ENCODE measurements at regions not wholly inside any gene's neighbourhood (a gene's known extent, or its start where the extent isn't known, plus 50 kb on each side); places are given as distances from the start of the nearest gene placed in this dataset.

DNA sequence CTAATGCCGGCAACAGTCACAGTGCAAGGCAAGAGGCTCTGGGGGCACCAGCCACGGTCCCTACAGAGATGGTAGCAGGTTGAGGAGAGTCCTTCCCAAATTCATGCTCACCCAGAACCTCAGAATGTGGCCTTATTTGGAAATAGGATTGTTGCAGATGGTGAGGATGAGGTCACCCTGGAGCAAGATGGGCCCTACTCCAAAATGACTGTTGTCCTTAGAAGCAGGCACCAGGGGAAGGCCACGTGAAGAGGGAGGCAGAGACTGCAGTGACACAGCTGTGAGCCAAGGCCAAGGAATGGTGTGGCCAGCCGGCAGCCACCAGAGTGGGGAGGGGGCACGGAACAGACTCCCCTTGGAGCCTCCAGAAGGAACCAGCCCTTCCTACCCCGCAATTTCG lies 70.8 kb upstream of the CLDN14 start:
- H3K36me3 ChIP-seq: no peaks in the 10 kb centered on the region
- DNase-seq (ENCODE audit: low spot score) (no peak), ATAC-seq (ENCODE audit: insufficient number of reproducible peaks, low FRiP score, low read depth) (peak; percentile 53)
- no peaks in the 10 kb centered on the region for H3K27me3 ChIP-seq (replicated peaks; ENCODE audit: insufficient read depth)
- no peaks in the 10 kb centered on the region for H3K9me3 ChIP-seq
- H3K4me1 ChIP-seq (ENCODE audit: control insufficient read depth in 1 of 2, low read depth in 2 of 2): peaks cover 0 to 6% of the 10 kb centered on the region in 2 donors
- TF ChIP-seq, protein P1, sequence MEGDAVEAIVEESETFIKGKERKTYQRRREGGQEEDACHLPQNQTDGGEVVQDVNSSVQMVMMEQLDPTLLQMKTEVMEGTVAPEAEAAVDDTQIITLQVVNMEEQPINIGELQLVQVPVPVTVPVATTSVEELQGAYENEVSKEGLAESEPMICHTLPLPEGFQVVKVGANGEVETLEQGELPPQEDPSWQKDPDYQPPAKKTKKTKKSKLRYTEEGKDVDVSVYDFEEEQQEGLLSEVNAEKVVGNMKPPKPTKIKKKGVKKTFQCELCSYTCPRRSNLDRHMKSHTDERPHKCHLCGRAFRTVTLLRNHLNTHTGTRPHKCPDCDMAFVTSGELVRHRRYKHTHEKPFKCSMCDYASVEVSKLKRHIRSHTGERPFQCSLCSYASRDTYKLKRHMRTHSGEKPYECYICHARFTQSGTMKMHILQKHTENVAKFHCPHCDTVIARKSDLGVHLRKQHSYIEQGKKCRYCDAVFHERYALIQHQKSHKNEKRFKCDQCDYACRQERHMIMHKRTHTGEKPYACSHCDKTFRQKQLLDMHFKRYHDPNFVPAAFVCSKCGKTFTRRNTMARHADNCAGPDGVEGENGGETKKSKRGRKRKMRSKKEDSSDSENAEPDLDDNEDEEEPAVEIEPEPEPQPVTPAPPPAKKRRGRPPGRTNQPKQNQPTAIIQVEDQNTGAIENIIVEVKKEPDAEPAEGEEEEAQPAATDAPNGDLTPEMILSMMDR (IDR thresholded peaks at IDR 0.05): no peak
- no peak overlapping the region for H3K4me3 ChIP-seq
- H3K27ac ChIP-seq: peak overlapping the region in 1 of 2 donors; percentile 71

DNA sequence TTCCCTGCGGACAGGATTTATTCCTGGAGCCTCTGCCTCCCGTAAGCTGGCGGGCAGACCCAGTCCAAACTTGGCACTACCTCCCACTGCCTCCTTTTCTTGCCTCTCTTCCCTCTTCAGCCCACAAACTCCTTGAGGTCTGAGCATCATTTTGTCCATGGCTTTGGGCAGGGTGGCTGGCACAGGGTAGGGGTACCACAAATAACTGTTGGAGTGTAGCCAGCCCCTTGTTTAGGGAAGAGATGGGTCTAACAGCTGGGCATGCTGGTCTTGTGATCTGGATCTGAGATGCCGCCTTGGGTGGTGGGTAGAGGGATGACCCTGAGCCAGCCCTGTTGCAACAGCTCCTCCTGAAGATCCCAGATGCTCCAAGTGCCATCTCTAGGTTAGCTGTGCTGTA lies 71.4 kb upstream of the CLDN14 start:
- Histone ChIP-seq H3K27me3 (replicated peaks; ENCODE audit: insufficient read depth) (no peaks in the 10 kb centered on the region), H3K9me3 (no peaks in the 10 kb centered on the region), H3K36me3 (no peaks in the 10 kb centered on the region), H3K4me1 (ENCODE audit: control insufficient read depth in 1 of 2, low read depth in 2 of 2) (peaks cover 0 to 6% of the 10 kb centered on the region in 2 donors), H3K27ac (peak overlapping the region in 1 of 2 donors; percentile 71), H3K4me3 (no peak overlapping the region)
- DNase-seq (ENCODE audit: low spot score) (no peak), ATAC-seq (ENCODE audit: insufficient number of reproducible peaks, low FRiP score, low read depth) (peak; percentile 23)
- TF ChIP-seq, protein P1 (IDR thresholded peaks at IDR 0.05): no peak

DNA sequence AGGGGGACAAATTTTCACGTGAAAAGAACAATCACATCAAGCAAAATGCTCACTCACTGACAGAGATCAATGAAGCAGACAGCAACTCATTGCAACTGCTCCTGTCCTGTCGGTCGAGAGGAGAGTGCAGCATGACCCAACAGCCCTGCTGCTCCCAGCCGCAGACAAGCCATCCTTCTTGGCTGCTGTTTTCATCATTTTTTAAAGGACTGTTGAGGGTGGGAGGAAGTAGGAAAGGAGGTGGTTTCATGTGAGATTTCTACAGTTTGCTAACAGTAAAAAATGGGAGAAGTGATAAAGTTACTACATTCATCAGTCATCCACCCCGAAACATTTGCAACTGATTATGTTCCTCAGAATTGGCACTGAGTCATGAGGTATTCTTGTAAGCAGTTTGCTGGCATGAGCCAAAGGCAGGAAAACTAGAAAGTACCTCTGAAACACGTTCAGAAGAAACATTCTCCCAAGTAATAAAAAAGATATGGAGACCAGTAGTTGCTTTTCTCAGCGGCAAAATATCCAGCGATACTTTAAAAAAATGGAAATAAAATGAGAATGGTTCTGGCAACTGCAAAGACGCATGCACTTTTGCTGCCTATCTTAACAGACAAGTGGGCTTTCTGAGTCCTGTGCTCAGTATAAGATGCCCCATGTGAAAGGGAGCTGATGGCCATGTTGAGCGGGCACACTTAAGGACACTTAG lies 72.0 kb upstream of the CLDN14 start:
- TF ChIP-seq, protein P1 (IDR thresholded peaks at IDR 0.05): no peak
- H3K27me3 ChIP-seq (replicated peaks; ENCODE audit: insufficient read depth): no peaks in the 10 kb centered on the region
- H3K36me3 ChIP-seq: no peaks in the 10 kb centered on the region
- H3K4me1 ChIP-seq (ENCODE audit: control insufficient read depth in 1 of 2, low read depth in 2 of 2): peaks cover 0 to 6% of the 10 kb centered on the region in 2 donors
- no peak for DNase-seq (ENCODE audit: low spot score)
- no peaks in the 10 kb centered on the region for H3K9me3 ChIP-seq
- no peak overlapping the region for H3K4me3 ChIP-seq
- peak overlapping the region in 1 of 2 donors; percentile 71 for H3K27ac ChIP-seq
- no peak for ATAC-seq (ENCODE audit: insufficient number of reproducible peaks, low FRiP score, low read depth)

DNA sequence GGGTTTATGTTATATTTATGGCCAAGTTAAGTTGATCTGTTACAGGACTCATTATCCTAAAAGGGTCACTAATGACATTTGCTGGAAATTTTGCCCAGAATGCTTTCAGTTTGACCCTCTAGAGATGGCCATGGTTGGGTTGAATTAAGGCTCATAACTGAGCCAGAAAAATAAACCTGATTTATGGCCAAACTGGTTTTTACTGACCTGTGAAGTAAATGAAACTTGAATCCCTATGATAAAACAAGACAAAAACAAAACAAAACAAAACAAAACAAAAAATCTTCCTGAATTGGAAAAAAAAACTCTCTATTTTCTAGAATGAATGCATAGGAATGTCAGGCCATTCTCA lies 72.5 kb upstream of the CLDN14 start:
- Histone ChIP-seq H3K4me3 (no peak overlapping the region), H3K27ac (peak overlapping the region in 1 of 2 donors; percentile 10), H3K4me1 (ENCODE audit: control insufficient read depth in 1 of 2, low read depth in 2 of 2) (peaks cover 0 to 6% of the 10 kb centered on the region in 2 donors)

DNA sequence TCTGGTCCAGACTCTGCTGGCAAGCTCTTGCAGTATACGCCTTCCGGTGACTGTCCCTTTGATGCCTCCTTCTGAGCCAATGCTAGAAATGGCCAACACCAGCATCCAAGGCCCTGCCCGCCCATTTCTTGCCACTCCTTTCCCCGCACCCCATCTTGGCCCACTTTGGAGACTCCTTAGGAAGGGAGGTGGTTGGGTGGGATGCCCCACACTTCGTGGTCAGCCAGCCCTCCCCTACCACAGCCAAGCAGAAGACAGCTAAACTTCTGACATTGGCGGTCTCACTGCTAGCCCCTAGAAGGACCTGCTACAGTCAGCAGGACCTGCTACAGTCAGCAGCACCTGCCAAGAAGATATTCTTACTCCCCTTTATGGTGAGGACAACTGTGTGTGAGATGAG lies 73.5 kb upstream of the CLDN14 start:
- no peak overlapping the region for H3K27ac ChIP-seq
- ATAC-seq (ENCODE audit: insufficient number of reproducible peaks, low FRiP score, low read depth): no peak
- TF ChIP-seq, protein P1 (IDR thresholded peaks at IDR 0.05): no peak
- no peak overlapping the region for H3K4me3 ChIP-seq
- H3K9me3 ChIP-seq: no peaks in the 10 kb centered on the region
- peaks cover 0 to 6% of the 10 kb centered on the region in 2 donors for H3K4me1 ChIP-seq (ENCODE audit: control insufficient read depth in 1 of 2, low read depth in 2 of 2)
- no peaks in the 10 kb centered on the region for H3K27me3 ChIP-seq (replicated peaks; ENCODE audit: insufficient read depth)
- no peak for DNase-seq (ENCODE audit: low spot score)
- H3K36me3 ChIP-seq: no peaks in the 10 kb centered on the region

More for the DNA sequence above, 72.5 kb upstream of the CLDN14 start:
- DNase-seq (ENCODE audit: low spot score) (no peak), ATAC-seq (ENCODE audit: insufficient number of reproducible peaks, low FRiP score, low read depth) (no peak)
- Histone ChIP-seq H3K36me3 (no peaks in the 10 kb centered on the region), H3K27me3 (replicated peaks; ENCODE audit: insufficient read depth) (no peaks in the 10 kb centered on the region), H3K9me3 (no peaks in the 10 kb centered on the region)
- TF ChIP-seq, protein P1 (IDR thresholded peaks at IDR 0.05): no peak
